OCI-LY7 (cell line): ENCODE measurements at regions not wholly inside any gene's neighbourhood (a gene's known extent, or its start where the extent isn't known, plus 50 kb on each side); places are given as distances from the start of the nearest gene placed in this dataset.
"Not testable (repeated sequence)": the region's sequence is repeated elsewhere in the genome, so short reads cannot be mapped to it uniquely, and the experiment has no call there.

ENCODE experiments used
- EZH2phosphoT487 ChIP-seq: fragments of 200-600 bp; sonication (generic); IDR thresholded peaks from 2 replicates; pipeline ENCODE4 v1.6.1; 2018; ENCODE audit warnings: low read depth, borderline replicate concordance, mild to moderate bottlenecking, mixed run types, antibody characterized with exemption, low read length, moderate library complexity, mixed read lengths
- TF ChIP-seq, protein P1 (sequence below): fragments of 200-600 bp; sonication (generic); conservative IDR thresholded peaks from 2 replicates; pipeline ENCODE4 v1.5.1; 2014; ENCODE audit warnings: mild to moderate bottlenecking, antibody characterized with exemption, low read length, moderate library complexity, mixed read lengths

DNA sequence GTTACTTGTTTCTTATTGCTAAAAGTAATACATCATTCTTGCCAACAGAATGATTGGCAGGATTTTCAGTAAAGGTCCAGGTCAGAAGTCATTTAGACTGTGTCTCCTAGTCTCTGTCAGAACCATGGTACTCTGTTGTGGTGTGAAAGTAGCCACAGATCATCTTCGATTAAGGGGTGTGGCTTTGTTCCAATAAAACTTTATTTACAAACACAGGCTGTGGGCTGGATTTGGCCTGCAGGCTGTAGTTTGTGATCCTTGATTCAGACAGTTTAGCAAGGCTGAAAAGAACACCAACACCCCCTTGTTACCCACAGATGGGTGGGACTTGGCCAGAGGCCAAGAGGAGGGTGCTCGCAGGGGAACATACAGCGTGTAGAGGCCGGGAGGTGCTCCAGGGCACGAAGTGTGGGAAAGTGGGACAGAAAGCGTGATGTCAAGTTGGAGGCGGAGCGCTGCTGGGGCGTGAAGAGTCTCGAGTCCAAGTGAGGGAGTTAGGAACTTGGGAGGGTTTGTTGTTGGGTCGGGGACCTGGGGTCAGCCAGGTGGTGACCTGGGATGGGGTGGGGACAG, 117.3 kb upstream of the ALDH3B2 start:
- TF ChIP-seq, protein P1, sequence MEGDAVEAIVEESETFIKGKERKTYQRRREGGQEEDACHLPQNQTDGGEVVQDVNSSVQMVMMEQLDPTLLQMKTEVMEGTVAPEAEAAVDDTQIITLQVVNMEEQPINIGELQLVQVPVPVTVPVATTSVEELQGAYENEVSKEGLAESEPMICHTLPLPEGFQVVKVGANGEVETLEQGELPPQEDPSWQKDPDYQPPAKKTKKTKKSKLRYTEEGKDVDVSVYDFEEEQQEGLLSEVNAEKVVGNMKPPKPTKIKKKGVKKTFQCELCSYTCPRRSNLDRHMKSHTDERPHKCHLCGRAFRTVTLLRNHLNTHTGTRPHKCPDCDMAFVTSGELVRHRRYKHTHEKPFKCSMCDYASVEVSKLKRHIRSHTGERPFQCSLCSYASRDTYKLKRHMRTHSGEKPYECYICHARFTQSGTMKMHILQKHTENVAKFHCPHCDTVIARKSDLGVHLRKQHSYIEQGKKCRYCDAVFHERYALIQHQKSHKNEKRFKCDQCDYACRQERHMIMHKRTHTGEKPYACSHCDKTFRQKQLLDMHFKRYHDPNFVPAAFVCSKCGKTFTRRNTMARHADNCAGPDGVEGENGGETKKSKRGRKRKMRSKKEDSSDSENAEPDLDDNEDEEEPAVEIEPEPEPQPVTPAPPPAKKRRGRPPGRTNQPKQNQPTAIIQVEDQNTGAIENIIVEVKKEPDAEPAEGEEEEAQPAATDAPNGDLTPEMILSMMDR, result not testable (repeated sequence)
- TF ChIP-seq EZH2phosphoT487, result not testable (repeated sequence)
